ENCODE measurements at regions not wholly inside any gene's neighbourhood (a gene's known extent, or its start where the extent isn't known, plus 50 kb on each side); places are given as distances from the start of the nearest gene placed in this dataset.

DNA sequence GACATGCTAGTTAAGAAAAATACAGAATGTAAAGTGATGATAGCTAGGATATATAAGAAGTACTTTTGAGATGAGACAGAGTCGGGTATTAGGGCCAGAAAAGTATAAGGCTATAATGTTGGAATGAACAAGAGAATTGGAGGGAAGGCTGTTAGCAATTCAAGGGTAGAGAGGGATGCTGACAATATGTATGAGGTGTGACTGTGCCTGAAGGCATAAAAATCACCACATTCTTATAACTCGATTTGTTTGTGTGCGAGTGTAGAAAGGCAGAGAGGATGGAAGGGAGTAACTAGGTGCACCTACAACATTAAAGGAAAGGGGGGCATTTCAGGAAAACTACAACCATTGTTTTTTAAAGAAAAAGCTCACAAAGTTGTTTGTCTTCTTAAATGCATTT, 86.0 kb downstream of the FAT4 start:
- TF ChIP-seq, protein P1, sequence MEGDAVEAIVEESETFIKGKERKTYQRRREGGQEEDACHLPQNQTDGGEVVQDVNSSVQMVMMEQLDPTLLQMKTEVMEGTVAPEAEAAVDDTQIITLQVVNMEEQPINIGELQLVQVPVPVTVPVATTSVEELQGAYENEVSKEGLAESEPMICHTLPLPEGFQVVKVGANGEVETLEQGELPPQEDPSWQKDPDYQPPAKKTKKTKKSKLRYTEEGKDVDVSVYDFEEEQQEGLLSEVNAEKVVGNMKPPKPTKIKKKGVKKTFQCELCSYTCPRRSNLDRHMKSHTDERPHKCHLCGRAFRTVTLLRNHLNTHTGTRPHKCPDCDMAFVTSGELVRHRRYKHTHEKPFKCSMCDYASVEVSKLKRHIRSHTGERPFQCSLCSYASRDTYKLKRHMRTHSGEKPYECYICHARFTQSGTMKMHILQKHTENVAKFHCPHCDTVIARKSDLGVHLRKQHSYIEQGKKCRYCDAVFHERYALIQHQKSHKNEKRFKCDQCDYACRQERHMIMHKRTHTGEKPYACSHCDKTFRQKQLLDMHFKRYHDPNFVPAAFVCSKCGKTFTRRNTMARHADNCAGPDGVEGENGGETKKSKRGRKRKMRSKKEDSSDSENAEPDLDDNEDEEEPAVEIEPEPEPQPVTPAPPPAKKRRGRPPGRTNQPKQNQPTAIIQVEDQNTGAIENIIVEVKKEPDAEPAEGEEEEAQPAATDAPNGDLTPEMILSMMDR (IDR thresholded peaks at IDR 0.05; ENCODE audit: extremely low read depth in 1 of 2, insufficient read depth in 1 of 2, low read depth in 1 of 2, low read length in 2 of 2) = no peak
- TF ChIP-seq, protein P2, sequence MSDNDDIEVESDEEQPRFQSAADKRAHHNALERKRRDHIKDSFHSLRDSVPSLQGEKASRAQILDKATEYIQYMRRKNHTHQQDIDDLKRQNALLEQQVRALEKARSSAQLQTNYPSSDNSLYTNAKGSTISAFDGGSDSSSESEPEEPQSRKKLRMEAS (IDR thresholded peaks at IDR 0.05; ENCODE audit: insufficient read depth, insufficient read length) = no peak
- no peaks in the 10 kb centered on the region for H3K27me3 ChIP-seq (ENCODE audit: control insufficient read depth in 2 of 2, insufficient read depth in 2 of 2, low read length in 2 of 2)
- DNase-seq (ENCODE audit: low read depth, low spot score) (no peak), FAIRE-seq (no peak)
- H4K20me1 ChIP-seq (replicated peaks; ENCODE audit: control insufficient read depth, extremely low read depth, insufficient read depth, low read length) = no peaks in the 10 kb centered on the region
- ChIA-PET CTCF (interaction anchor here (1.4 to 3.1 kb wide), 2 partner anchors 10 to 13 kb away, joined by 5 to 14 read pairs; no protein-coding TSS in a partner anchor), POLR2A (no interaction called here)
- no peaks in the 10 kb centered on the region for H3K9me3 ChIP-seq (replicated peaks; ENCODE audit: control insufficient read depth, insufficient read depth, low read length)
- H3K4me2 ChIP-seq (ENCODE audit: insufficient read depth, low read length) = no peak overlapping the region
- H3K9ac ChIP-seq (replicated peaks; ENCODE audit: extremely low read depth, insufficient read depth, low read length) = no peak overlapping the region
- no peak overlapping the region for H3K4me3 ChIP-seq (replicated peaks in 1 of 3; ENCODE audit: insufficient read depth in 1 of 3, low read depth in 1 of 3, low read length in 3 of 3)
- BruUV-seq (replicated peaks) = no TSS peak
- dilution Hi-C loops (cut with MboI; ENCODE audit: extremely low pct_ligation_motif_present, low sequenced_read_pairs) = no loop called here
- peaks cover 17% of the 10 kb centered on the region for H3K4me1 ChIP-seq (ENCODE audit: control insufficient read depth, extremely low read depth, insufficient read depth, low read length)
- no peaks in the 10 kb centered on the region for H3K9me1 ChIP-seq (replicated peaks; ENCODE audit: control insufficient read depth, extremely low read depth, insufficient read depth, low read length)
- intact Hi-C loops (cut with micrococcal nuclease) = no loop called here
- H3K36me3 ChIP-seq (ENCODE audit: control insufficient read depth in 2 of 2, extremely low read depth in 1 of 2, insufficient read depth in 2 of 2, low read length in 2 of 2) = no peaks in the 10 kb centered on the region
- H3K27ac ChIP-seq (ENCODE audit: insufficient read depth, low read depth, low read length) = no peak overlapping the region
- H2AFZ ChIP-seq (ENCODE audit: low read depth, low read length) = no peak overlapping the region
- no peaks in the 10 kb centered on the region for H3K79me2 ChIP-seq (ENCODE audit: control insufficient read depth, insufficient read depth, low read length)

DNA sequence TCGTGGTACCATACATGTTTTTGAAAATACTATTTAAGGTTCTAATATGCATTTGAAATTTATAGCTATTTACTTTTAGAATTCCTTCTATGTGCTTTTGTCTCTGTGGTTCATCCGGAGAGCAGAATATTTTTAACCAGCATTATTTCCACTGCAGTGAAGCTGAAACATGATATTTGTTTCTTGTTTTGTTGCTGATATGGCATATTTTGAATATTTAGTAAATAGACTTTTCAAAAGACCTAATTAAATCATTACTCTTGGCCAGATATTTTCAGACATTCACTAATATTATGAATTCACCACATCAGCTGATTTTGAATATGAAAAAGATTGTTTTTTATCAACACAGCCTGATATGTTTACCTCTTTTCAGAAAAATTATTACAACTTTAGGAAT, 87.0 kb downstream of the FAT4 start:
- no peak for TF ChIP-seq POLR2A (IDR thresholded peaks at IDR 0.05; ENCODE audit: low read depth, low read length)
- no peak overlapping the region for H2AFZ ChIP-seq (ENCODE audit: low read depth, low read length)
- CTCF ChIA-PET = interaction anchor here (1.3 to 3.1 kb wide), 3 partner anchors 9 to 350 kb away, joined by 3 to 14 read pairs (median 5); no protein-coding TSS in a partner anchor
- DNase-seq (ENCODE audit: low read depth, low spot score) (no peak), FAIRE-seq (no peak)
- BruUV-seq (replicated peaks) = no TSS peak
- no peak overlapping the region for H3K27ac ChIP-seq (ENCODE audit: insufficient read depth, low read depth, low read length)
- POLR2A ChIA-PET = no interaction called here
- dilution Hi-C loops (cut with MboI; ENCODE audit: extremely low pct_ligation_motif_present, low sequenced_read_pairs) = no loop called here
- H3K9ac ChIP-seq (replicated peaks; ENCODE audit: extremely low read depth, insufficient read depth, low read length) = no peak overlapping the region
- no peaks in the 10 kb centered on the region for H3K36me3 ChIP-seq (ENCODE audit: control insufficient read depth in 2 of 2, extremely low read depth in 1 of 2, insufficient read depth in 2 of 2, low read length in 2 of 2)
- H3K9me3 ChIP-seq (replicated peaks; ENCODE audit: control insufficient read depth, insufficient read depth, low read length) = no peaks in the 10 kb centered on the region
- no peaks in the 10 kb centered on the region for H3K27me3 ChIP-seq (ENCODE audit: control insufficient read depth in 2 of 2, insufficient read depth in 2 of 2, low read length in 2 of 2)
- no peaks in the 10 kb centered on the region for H3K79me2 ChIP-seq (ENCODE audit: control insufficient read depth, insufficient read depth, low read length)
- peaks cover 13% of the 10 kb centered on the region for H3K4me1 ChIP-seq (ENCODE audit: control insufficient read depth, extremely low read depth, insufficient read depth, low read length)
- no peaks in the 10 kb centered on the region for H4K20me1 ChIP-seq (replicated peaks; ENCODE audit: control insufficient read depth, extremely low read depth, insufficient read depth, low read length)
- intact Hi-C loops (cut with micrococcal nuclease) = no loop called here
- no peak overlapping the region for H3K4me2 ChIP-seq (ENCODE audit: insufficient read depth, low read length)
- H3K4me3 ChIP-seq (replicated peaks in 1 of 3; ENCODE audit: insufficient read depth in 1 of 3, low read depth in 1 of 3, low read length in 3 of 3) = no peak overlapping the region
- H3K9me1 ChIP-seq (replicated peaks; ENCODE audit: control insufficient read depth, extremely low read depth, insufficient read depth, low read length) = no peaks in the 10 kb centered on the region
